HepG2 (cell line): ENCODE measurements at regions not wholly inside any gene's neighbourhood (a gene's known extent, or its start where the extent isn't known, plus 50 kb on each side); places are given as distances from the start of the nearest gene placed in this dataset.

ENCODE experiments used
- ATAC-seq: fragments of 200-7000 bp; cut with Tn5 transposase; 3 replicates; pipeline ENCODE4 v1.9.1; 2020; ENCODE audit warnings: mild to moderate bottlenecking, moderate library complexity
- BruUV-seq: library from RNA; stranded (reverse); fragments of 400-500 nt; replicated peaks from 2 replicates; lab custom pipeline; 2021; lab: Mats Ljungman, UMichigan
- CTCF ChIA-PET: fragments of 300-600 bp; formaldehyde crosslinking; extraction: SDS; loops from one replicate; lab custom pipeline; 2021; ENCODE audit warnings: low total read pairs, inconsistent platforms, low intra/inter-chr PET ratio; lab: Yijun Ruan, JAX
- POLR2A ChIA-PET: fragments of 350-600 bp; sonication (Branson Sonifier 250); formaldehyde crosslinking; loops from one replicate; lab custom pipeline; 2020; ENCODE audit warnings: antibody characterized with exemption, inconsistent platforms; lab: Yijun Ruan, JAX
- DNase-seq: peaks from one replicate; pipeline ENCODE4 v3.0.0-alpha.2; 2015; ENCODE audit warnings: low spot score
- FAIRE-seq: peaks from 3 replicates; lab custom pipeline; 2011; peaks lifted over from hg19 to GRCh38; lab: Jason Lieb, UNC
- H2AFZ ChIP-seq: one replicate; pipeline ENCODE4 v1.6.1; 2011; ENCODE audit warnings: low read length, inconsistent platforms
- H3K27ac ChIP-seq: fragments of 300-600 bp; 3 replicates; pipeline ENCODE4 v1.8.0; 2011; ENCODE audit warnings: mixed run types, mild to moderate bottlenecking, mixed read lengths, low read length, inconsistent platforms; ENCODE audit not compliant: insufficient read depth; ENCODE audit errors: extremely low read length
- H3K27me3 ChIP-seq, 2 experiments: fragments of 200-600 bp in 1 of 2; 2 replicates in 1 of 2; 3 replicates in 1 of 2; pipeline versions ENCODE4 v1.6.0 to v1.8.0; 2011; ENCODE audit warnings: low read length in 2 of 2, mild to moderate bottlenecking in 2 of 2, moderate library complexity in 2 of 2, inconsistent platforms in 1 of 2; ENCODE audit not compliant: insufficient read depth in 2 of 2, control insufficient read depth in 1 of 2
- H3K36me3 ChIP-seq, 2 experiments: fragments of 200-600 bp in 1 of 2; replicated peaks in 1 of 2; 2 replicates in 1 of 2; 3 replicates in 1 of 2; pipeline versions ENCODE4 v1.5.1 to v1.8.0; 2011; ENCODE audit warnings: low read length in 2 of 2, inconsistent platforms in 1 of 2; ENCODE audit not compliant: insufficient read depth in 2 of 2, control insufficient read depth in 1 of 2
- H3K4me1 ChIP-seq: 2 replicates; pipeline ENCODE4 v1.5.1; 2012; ENCODE audit warnings: low read length, inconsistent platforms; ENCODE audit not compliant: insufficient read depth
- H3K4me2 ChIP-seq: 2 replicates; pipeline ENCODE4 v1.6.0; 2011; ENCODE audit warnings: low read depth, low read length, inconsistent platforms
- H3K4me3 ChIP-seq, 3 experiments: fragments of 200-600 bp in 1 of 3; sonication (generic), shearing (Covaris generic) in 1 of 3; replicated peaks in 1 of 3; 2 replicates each; pipeline ENCODE4 v1.5.1; 2011 to 2016; ENCODE audit warnings: low read length in 3 of 3, inconsistent platforms in 2 of 3, low read depth in 2 of 3, mild to moderate bottlenecking in 2 of 3, control low read depth in 1 of 3, mixed read lengths in 1 of 3; ENCODE audit not compliant: insufficient read depth in 1 of 3
- H3K79me2 ChIP-seq: one replicate; pipeline ENCODE4 v1.6.1; 2011; ENCODE audit warnings: low read length, inconsistent platforms; ENCODE audit not compliant: insufficient read depth
- H3K9ac ChIP-seq: 2 replicates; pipeline ENCODE4 v1.6.0; 2011; ENCODE audit warnings: mild to moderate bottlenecking, low read depth, low read length, inconsistent platforms; ENCODE audit not compliant: insufficient read depth
- H3K9me3 ChIP-seq: 2 replicates; pipeline ENCODE4 v1.5.1; 2012; ENCODE audit warnings: mild to moderate bottlenecking, low read length
- H4K20me1 ChIP-seq: 2 replicates; pipeline ENCODE4 v1.6.0; 2011; ENCODE audit warnings: inconsistent platforms, mild to moderate bottlenecking, low read length, moderate library complexity; ENCODE audit not compliant: insufficient read depth
- CEBPB ChIP-seq: IDR thresholded peaks from 2 replicates; pipeline ENCODE4 v1.6.1; 2011; ENCODE audit warnings: low read depth, low read length, improper control_type of control experiment, borderline replicate concordance
- FOSL2 ChIP-seq: sonication (generic); formaldehyde crosslinking; IDR thresholded peaks from 2 replicates; pipeline ENCODE4 v1.4.0; 2020; ENCODE audit warnings: missing genetic modification reagents
- GLMP ChIP-seq: sonication (generic); formaldehyde crosslinking; IDR thresholded peaks from 2 replicates; pipeline ENCODE4 v1.9.0; 2021; ENCODE audit warnings: missing genetic modification reagents, mild to moderate bottlenecking, borderline replicate concordance
- HOXA5 ChIP-seq: sonication (generic); formaldehyde crosslinking; IDR thresholded peaks from 2 replicates; pipeline ENCODE4 v1.4.0; 2020; ENCODE audit warnings: missing genetic modification reagents
- JARID2 ChIP-seq: sonication (generic); formaldehyde crosslinking; IDR thresholded peaks from 2 replicates; pipeline ENCODE4 v1.8.1; 2023; ENCODE audit warnings: missing genetic modification reagents, inconsistent platforms; ENCODE audit not compliant: insufficient replicate concordance
- NR2C2 ChIP-seq: sonication (generic); formaldehyde crosslinking; IDR thresholded peaks from 2 replicates; pipeline ENCODE4 v1.4.0; 2020; ENCODE audit warnings: missing genetic modification reagents, mild to moderate bottlenecking, moderate library complexity, borderline replicate concordance
- SALL1 ChIP-seq: sonication (generic); formaldehyde crosslinking; IDR thresholded peaks from 2 replicates; pipeline ENCODE4 v1.8.0; 2022; ENCODE audit warnings: mild to moderate bottlenecking, missing genetic modification reagents
- SOX5 ChIP-seq: IDR thresholded peaks from 2 replicates; pipeline ENCODE4 v1.6.1; 2016; ENCODE audit warnings: borderline replicate concordance
- TCF7 ChIP-seq: sonication (generic); IDR thresholded peaks from 2 replicates; pipeline ENCODE4 v1.6.1; 2016; ENCODE audit warnings: antibody characterized with exemption, low read depth
- TGIF2 ChIP-seq: IDR thresholded peaks from 2 replicates; pipeline ENCODE4 v1.6.1; 2016; ENCODE audit warnings: control low read depth, missing compliant biosample characterization
- ZFP1 ChIP-seq: IDR thresholded peaks from 2 replicates; pipeline ENCODE4 v1.6.1; 2016
- ZNF724P ChIP-seq: sonication (generic); formaldehyde crosslinking; IDR thresholded peaks from 2 replicates; pipeline ENCODE4 v1.8.0; 2022; ENCODE audit warnings: missing genetic modification reagents, borderline replicate concordance
- WGBS: methylation state at CpG from one replicate; pipeline ENCODE4 v1.1.6; 2017; ENCODE audit warnings: low lambda C conversion rate; 5-methylcytosine and 5-hydroxymethylcytosine counted together
- in situ Hi-C: cut with HindIII; loops from 2 replicates; pipeline ENCODE4 v1.10.0; 2017; ENCODE audit warnings: low pct_unique_long_range_greater_than_20kb; ENCODE audit not compliant: extremely low pct_ligation_motif_present
- intact Hi-C: fragments of 100-400 bp; cut with micrococcal nuclease; formaldehyde crosslinking; loops from one replicate; pipeline ENCODE4 v1.10.0; 2022; ENCODE audit not compliant: unreplicated experiment

GRCh38 chr2:186108470-186108869, 369.9 kb downstream of the FSIP2 start (continued):
- TF ChIP-seq SOX5 (CRISPR knock-in tag) (peak; percentile 74), TCF7 (peak; percentile 40; the same call in 1 of the 2 replicates), SALL1 (peak; percentile 42; the same call in 1 of the 2 replicates), HOXA5 (CRISPR knock-in tag) (0 out of 2 replicates have a peak, but pooled peaks have one; percentile 61), TGIF2 (CRISPR knock-in tag) (no peak), NR2C2 (peak; percentile 55; the same call in 1 of the 2 replicates), CEBPB (peak; percentile 98)

- POLR2A ChIA-PET: no interaction called here
- FAIRE-seq (no peak), DNase-seq (no peak), ATAC-seq (no peak)
- peaks cover 9% of the 10 kb centered on the region for H3K4me1 ChIP-seq
- H3K27me3 ChIP-seq: no peaks in the 10 kb centered on the region
- 95% methylated on average over 2 of the region's 2 CpGs for WGBS
- peaks cover 2 to 6% of the 10 kb centered on the region in 2 experiments; a peak in 2 of 5 replicates for H3K36me3 ChIP-seq
- H3K27ac ChIP-seq: no peak overlapping the region
- H3K79me2 ChIP-seq: no peaks in the 10 kb centered on the region
- no peaks in the 10 kb centered on the region for H3K9me3 ChIP-seq
- TF ChIP-seq GLMP: no peak
- TF ChIP-seq ZFP1: no peak
- no peak for TF ChIP-seq FOSL2 (CRISPR knock-in tag)
- no peak for TF ChIP-seq JARID2
- TF ChIP-seq ZNF724P: no peak
- no TSS peak for BruUV-seq
- in situ Hi-C loops (no loop called here), intact Hi-C loops (no loop called here)
- H3K9ac ChIP-seq: no peak overlapping the region
- H4K20me1 ChIP-seq: no peaks in the 10 kb centered on the region
- H2AFZ ChIP-seq: no peak overlapping the region
- H3K4me2 ChIP-seq: no peak overlapping the region
- H3K4me3 ChIP-seq: no peak overlapping the region
- CTCF ChIA-PET: no interaction called here
These were observed 372.8 kb upstream of the ZC3H15 start for GRCh38 chr2:186113284-186113683.
